Activated naive CD4-positive, alpha-beta T cell treated with anti-CD3 and anti-CD28 coated beads for 36 hours (primary cell): ENCODE measurements at regions not wholly inside any gene's neighbourhood (a gene's known extent, or its start where the extent isn't known, plus 50 kb on each side); places are given as distances from the start of the nearest gene placed in this dataset.
"Not testable (repeated sequence)": the region's sequence is repeated elsewhere in the genome, so short reads cannot be mapped to it uniquely, and the experiment has no call there.

Source experiments
- CTCF ChIA-PET: fragments of 350-600 bp; sonication (Branson Sonifier 250); formaldehyde crosslinking; loops from one replicate; lab custom pipeline; 2021; ENCODE audit warnings: antibody characterized with exemption; lab: Charles Lee
- DNase-seq: peaks from one replicate; pipeline ENCODE4 v3.0.0-alpha.2; 2020
- H3K27ac Mint-ChIP-seq: one replicate; pipeline ENCODE4 v1.8.0; 2021; ENCODE audit warnings: mild to moderate bottlenecking, mixed read lengths
- H3K27me3 Mint-ChIP-seq: one replicate; pipeline ENCODE4 v1.8.0; 2021; ENCODE audit warnings: low read depth, mixed read lengths
- H3K36me3 Mint-ChIP-seq: one replicate; pipeline ENCODE4 v1.8.0; 2021; ENCODE audit warnings: low read depth, mixed read lengths
- H3K4me1 Mint-ChIP-seq: one replicate; pipeline ENCODE4 v1.8.0; 2021; ENCODE audit warnings: low read depth, mixed read lengths
- H3K4me3 Mint-ChIP-seq: one replicate; pipeline ENCODE4 v1.8.0; 2021; ENCODE audit warnings: mild to moderate bottlenecking, moderate library complexity, mixed read lengths
- H3K9me3 Mint-ChIP-seq: one replicate; pipeline ENCODE4 v1.8.0; 2021; ENCODE audit warnings: mixed read lengths
- intact Hi-C: fragments of 100-400 bp; cut with micrococcal nuclease; formaldehyde crosslinking; loops from one replicate; pipeline ENCODE4 v1.15.1; 2023

DNA sequence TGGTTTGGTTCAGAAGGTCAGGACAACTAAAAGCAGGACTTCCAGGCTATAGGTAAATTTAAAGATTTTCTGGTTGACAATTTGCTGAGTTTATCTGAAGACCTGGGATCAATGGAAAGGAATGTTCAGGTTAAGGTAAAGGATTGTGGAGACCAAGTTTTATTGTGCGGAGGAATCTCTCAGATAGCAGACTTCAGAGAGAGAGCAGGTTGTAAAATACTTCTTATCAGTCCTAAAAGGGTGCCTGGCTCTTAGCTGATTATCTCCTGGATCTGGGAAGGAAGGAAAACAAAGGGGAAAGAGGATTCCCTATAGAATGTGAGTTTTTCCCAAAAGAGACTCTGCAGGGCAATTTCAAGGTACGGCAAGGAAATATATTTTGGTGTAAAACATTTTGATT lies 851.5 kb downstream of the DACH1 start:
- Mint-ChIP-seq H3K36me3 (no peaks in the 10 kb centered on the region), H3K9me3 (no peaks in the 10 kb centered on the region), H3K4me1 (no peaks in the 10 kb centered on the region), H3K4me3 (no peak overlapping the region), H3K27ac (no peak overlapping the region), H3K27me3 (no peaks in the 10 kb centered on the region)
- no peak for DNase-seq
- intact Hi-C loops, result no loop called here
- CTCF ChIA-PET, result no interaction called here

GRCh38 chr13:71015021-71015420 lies 852.0 kb downstream of the DACH1 start:
- Mint-ChIP-seq H3K4me1 (no peaks in the 10 kb centered on the region), H3K27ac (no peak overlapping the region), H3K9me3 (no peaks in the 10 kb centered on the region), H3K4me3 (no peak overlapping the region), H3K36me3 (no peaks in the 10 kb centered on the region), H3K27me3 (no peaks in the 10 kb centered on the region)
- intact Hi-C loops, result no loop called here
- CTCF ChIA-PET, result no interaction called here
- no peak for DNase-seq

DNA sequence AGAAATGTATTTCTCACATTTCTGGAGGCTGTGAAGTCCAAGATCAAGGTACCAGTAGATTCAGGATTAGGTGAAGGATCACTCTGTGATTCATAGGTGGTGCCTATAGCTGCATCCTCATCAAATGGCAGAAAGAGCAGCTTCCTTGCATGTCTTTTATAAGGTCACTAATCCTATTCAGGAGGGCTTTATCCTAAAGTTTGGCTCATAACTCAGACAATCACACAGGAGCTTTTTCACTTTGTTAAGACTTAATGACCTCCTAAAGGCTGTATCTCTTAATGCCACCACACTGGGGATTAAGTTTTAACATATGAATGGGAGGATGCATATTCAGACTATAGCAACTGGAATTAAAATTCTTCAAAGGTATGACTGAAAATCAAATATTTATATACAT lies 861.1 kb downstream of the DACH1 start:
- intact Hi-C loops, result no loop called here
- Mint-ChIP-seq H3K27me3 (no peaks in the 10 kb centered on the region), H3K4me3 (no peak overlapping the region), H3K27ac (no peak overlapping the region), H3K36me3 (no peaks in the 10 kb centered on the region), H3K9me3 (no peaks in the 10 kb centered on the region), H3K4me1 (no peaks in the 10 kb centered on the region)
- no peak for DNase-seq
- CTCF ChIA-PET, result no interaction called here

DNA sequence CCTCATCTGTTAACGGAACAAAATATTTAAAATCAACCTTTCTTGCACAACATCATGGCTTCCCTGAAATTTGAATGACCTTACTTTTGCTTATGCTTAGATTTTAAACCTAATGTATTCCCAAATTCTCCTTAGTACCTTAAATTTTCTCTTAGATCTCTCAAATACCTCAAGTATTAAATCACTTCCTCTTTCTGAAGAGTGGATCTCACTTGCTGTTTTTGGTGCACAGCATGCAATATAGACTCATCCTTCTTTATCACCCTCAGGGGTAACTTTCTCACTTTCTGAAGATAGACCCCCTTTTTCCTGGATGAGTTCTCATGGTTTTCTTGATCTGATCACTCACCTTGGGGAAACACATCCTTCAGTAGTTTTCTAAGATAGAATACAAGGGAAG lies 871.7 kb downstream of the DACH1 start:
- Mint-ChIP-seq H3K36me3 (no peaks in the 10 kb centered on the region), H3K4me3 (no peak overlapping the region), H3K4me1 (no peaks in the 10 kb centered on the region), H3K9me3 (no peaks in the 10 kb centered on the region), H3K27ac (no peak overlapping the region), H3K27me3 (no peaks in the 10 kb centered on the region)
- CTCF ChIA-PET, result no interaction called here
- DNase-seq, result no peak
- intact Hi-C loops, result no loop called here

DNA sequence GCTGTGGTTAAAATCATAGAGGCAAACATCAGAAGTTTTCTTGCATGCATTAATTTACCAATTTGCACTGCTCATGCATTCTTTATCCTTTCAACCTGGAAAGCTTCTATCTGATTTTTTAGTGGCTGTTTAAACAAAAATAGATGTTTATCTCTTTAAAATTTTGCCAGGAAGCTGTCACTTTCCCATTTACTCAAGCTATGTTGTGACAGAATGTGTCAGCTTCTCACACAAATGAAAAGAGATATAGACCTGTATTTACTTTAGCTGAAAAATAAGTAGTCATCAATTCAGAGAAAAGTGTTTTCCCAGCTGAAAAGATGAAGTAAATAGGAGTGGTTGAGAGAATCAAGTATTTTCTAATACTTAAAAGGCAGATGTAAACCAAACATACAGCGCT lies 872.8 kb downstream of the DACH1 start:
- H3K27me3 Mint-ChIP-seq, result no peaks in the 10 kb centered on the region
- H3K36me3 Mint-ChIP-seq, result no peaks in the 10 kb centered on the region
- intact Hi-C loops, result no loop called here
- H3K9me3 Mint-ChIP-seq, result no peaks in the 10 kb centered on the region
- no peak for DNase-seq
- H3K27ac Mint-ChIP-seq, result no peak overlapping the region
- H3K4me3 Mint-ChIP-seq, result no peak overlapping the region
- no peaks in the 10 kb centered on the region for H3K4me1 Mint-ChIP-seq
- CTCF ChIA-PET, result no interaction called here

GRCh38 chr13:70987043-70987442 lies 878.8 kb upstream of the KLHL1 start:
- Mint-ChIP-seq H3K36me3 (no peaks in the 10 kb centered on the region), H3K9me3 (no peaks in the 10 kb centered on the region), H3K4me1 (no peaks in the 10 kb centered on the region), H3K4me3 (no peak overlapping the region), H3K27me3 (no peaks in the 10 kb centered on the region), H3K27ac (no peak overlapping the region)
- intact Hi-C loops, result no loop called here
- CTCF ChIA-PET, result no interaction called here
- DNase-seq, result no peak

DNA sequence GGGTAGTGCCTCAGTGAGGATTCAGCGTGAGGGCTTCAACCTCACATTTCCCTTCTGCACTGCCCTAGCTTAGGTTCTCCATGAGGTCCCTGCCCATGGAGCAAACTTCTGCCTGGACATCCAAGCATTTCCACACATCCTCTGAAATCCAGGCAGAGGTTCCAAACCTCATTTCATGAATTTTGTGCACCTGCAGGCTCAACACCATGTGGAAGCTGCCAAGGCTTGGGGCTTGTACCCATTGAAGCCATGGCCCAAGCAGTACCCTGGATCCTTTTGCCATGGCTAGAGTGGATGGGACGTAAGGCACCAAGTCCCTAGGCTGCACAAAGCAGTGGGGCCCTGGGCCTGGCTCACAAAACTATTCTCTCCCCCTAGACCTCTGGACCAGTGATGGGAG lies 877.1 kb upstream of the KLHL1 start:
- no peak overlapping the region for H3K4me3 Mint-ChIP-seq
- CTCF ChIA-PET, result no interaction called here
- H3K27ac Mint-ChIP-seq, result no peak overlapping the region
- H3K27me3 Mint-ChIP-seq, result no peaks in the 10 kb centered on the region
- intact Hi-C loops, result no loop called here
- no peaks in the 10 kb centered on the region for H3K4me1 Mint-ChIP-seq
- no peaks in the 10 kb centered on the region for H3K9me3 Mint-ChIP-seq
- no peaks in the 10 kb centered on the region for H3K36me3 Mint-ChIP-seq
- DNase-seq, result no peak

GRCh38 chr13:70981219-70981618 lies 873.0 kb upstream of the KLHL1 start:
- H3K27me3 Mint-ChIP-seq, CTCF ChIA-PET, H3K4me3 Mint-ChIP-seq, intact Hi-C loops, H3K4me1 Mint-ChIP-seq, H3K27ac Mint-ChIP-seq, DNase-seq, H3K9me3 Mint-ChIP-seq, H3K36me3 Mint-ChIP-seq: not testable (repeated sequence)

- Mint-ChIP-seq H3K4me1 (no peaks in the 10 kb centered on the region), H3K27ac (no peak overlapping the region), H3K27me3 (no peaks in the 10 kb centered on the region), H3K9me3 (no peaks in the 10 kb centered on the region), H3K4me3 (no peak overlapping the region), H3K36me3 (no peaks in the 10 kb centered on the region)
- no peak for DNase-seq
- intact Hi-C loops, result no loop called here
- CTCF ChIA-PET, result no interaction called here
Measured at GRCh38 chr13:70969321-70969720, 861.1 kb upstream of the KLHL1 start.

DNA sequence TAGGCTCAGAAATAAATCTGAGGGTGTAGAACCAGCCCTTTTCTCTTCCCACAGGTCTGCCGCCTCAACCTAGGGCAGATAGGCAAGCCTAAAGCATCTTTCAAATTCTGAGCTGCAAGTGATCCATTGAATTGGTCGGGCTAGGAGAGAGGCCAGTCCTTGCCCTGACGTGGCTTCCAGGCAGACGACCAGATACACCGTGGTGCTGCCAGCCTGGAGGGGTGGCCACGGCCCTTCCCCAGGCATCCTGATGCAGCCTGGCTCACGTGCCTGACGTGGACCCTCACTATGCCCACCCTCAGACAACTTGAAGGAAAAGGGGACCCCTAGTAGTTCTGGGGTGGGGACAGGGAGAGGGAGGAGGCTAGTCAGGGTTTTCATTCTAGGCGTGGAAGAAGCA lies 859.3 kb upstream of the KLHL1 start:
- Mint-ChIP-seq H3K27me3 (no peaks in the 10 kb centered on the region), H3K36me3 (no peaks in the 10 kb centered on the region), H3K27ac (no peak overlapping the region), H3K9me3 (no peaks in the 10 kb centered on the region), H3K4me3 (no peak overlapping the region), H3K4me1 (no peaks in the 10 kb centered on the region)
- no peak for DNase-seq
- CTCF ChIA-PET, result interaction anchor here (0.5 kb wide), 1 partner anchor 38 kb away, joined by 3 read pairs; no protein-coding TSS in a partner anchor
- intact Hi-C loops, result no loop called here

DNA sequence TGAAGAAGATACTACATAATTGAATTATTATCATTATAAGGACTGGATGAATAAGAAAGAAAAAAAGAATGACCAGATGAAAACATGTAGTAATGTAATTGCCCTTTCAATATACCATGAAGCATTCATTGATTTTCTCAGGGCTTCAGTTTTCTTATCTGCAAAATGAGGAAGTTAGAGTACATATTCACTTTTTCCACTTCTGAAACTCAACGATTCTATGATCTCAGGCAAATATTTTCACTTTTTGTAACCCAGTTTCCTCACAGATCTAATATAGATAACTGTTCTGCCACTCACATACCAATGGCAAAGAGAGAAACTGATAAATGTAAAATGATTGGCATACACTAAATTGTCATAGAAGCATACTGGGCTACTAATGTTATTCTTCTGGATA lies 856.6 kb upstream of the KLHL1 start:
- Mint-ChIP-seq H3K27ac (no peak overlapping the region), H3K4me3 (no peak overlapping the region), H3K9me3 (peaks cover 1% of the 10 kb centered on the region), H3K36me3 (no peaks in the 10 kb centered on the region), H3K27me3 (no peaks in the 10 kb centered on the region), H3K4me1 (no peaks in the 10 kb centered on the region)
- CTCF ChIA-PET, result interaction anchor here (0.5 to 0.7 kb wide), 2 partner anchors 51 to 117 kb away, joined by 3 read pairs; no protein-coding TSS in a partner anchor
- intact Hi-C loops, result loop anchor here (5.0 kb wide), 1 partner anchor 1732 kb away; no protein-coding TSS in a partner anchor
- no peak for DNase-seq

DNA sequence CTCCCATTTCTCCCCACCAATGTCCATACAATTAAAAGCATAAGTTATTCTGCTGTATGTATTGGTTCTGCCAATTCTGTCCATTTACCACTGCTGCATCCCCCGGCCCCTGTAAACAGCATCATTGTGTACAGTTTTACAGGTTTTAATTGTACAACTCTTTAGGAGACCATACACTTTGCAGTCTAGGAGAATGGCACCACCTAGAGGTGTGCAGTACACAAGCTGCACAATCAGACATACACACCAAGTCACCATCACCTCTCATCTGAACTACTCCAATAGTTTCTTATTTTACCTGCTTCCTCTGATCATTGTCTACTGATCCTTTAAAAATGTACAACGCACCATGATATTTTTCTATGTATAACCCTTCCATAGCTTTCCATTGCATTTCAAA lies 855.9 kb upstream of the KLHL1 start:
- CTCF ChIA-PET, result interaction anchor here (0.5 to 1.2 kb wide), 3 partner anchors 116 to 379 kb away, joined by 3 to 4 read pairs (median 3); no protein-coding TSS in a partner anchor

DNA sequence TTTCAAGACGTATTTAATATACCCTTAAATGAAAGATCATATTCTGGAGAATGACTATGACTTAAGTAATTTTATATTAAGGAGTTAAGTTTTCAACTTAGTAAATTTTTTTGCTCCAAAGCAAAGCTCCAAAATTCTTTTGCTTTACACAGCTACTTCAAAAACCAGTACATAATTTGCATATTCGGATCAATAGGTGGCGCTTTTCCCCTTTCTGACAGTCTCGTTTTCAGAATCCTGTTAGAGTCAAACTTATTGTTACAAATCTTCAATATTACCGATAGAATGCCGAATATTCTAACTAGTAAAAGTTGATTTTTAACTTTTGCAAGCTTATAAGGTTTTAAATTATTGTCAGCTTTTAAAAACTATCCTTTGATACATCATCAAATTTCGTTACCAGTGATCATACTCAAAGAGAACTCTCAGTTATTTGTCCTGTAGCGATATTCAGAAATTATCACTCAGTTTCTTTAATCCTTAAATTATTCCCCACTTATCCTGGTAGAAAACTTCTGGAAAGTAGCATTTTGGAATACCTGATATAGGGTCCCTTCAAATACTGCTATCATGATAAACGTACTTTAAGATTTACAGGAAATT lies 852.7 kb upstream of the KLHL1 start:
- H3K9me3 Mint-ChIP-seq, result peaks cover 1% of the 10 kb centered on the region
- intact Hi-C loops, result loop anchor here (1.0 to 5.0 kb wide), 2 partner anchors 918 to 1736 kb away; no protein-coding TSS in a partner anchor
- H3K27me3 Mint-ChIP-seq, result no peaks in the 10 kb centered on the region
- H3K4me3 Mint-ChIP-seq, result no peak overlapping the region
- no peaks in the 10 kb centered on the region for H3K4me1 Mint-ChIP-seq
- CTCF ChIA-PET, result interaction anchor here (0.5 to 0.8 kb wide), 2 partner anchors 9 to 164 kb away, joined by 3 read pairs; no protein-coding TSS in a partner anchor
- peak; percentile 8 for DNase-seq
- H3K27ac Mint-ChIP-seq, result no peak overlapping the region
- no peaks in the 10 kb centered on the region for H3K36me3 Mint-ChIP-seq

More for the DNA sequence above, 855.9 kb upstream of the KLHL1 start:
- Mint-ChIP-seq H3K4me3 (no peak overlapping the region), H3K4me1 (no peaks in the 10 kb centered on the region), H3K27me3 (no peaks in the 10 kb centered on the region), H3K9me3 (peaks cover 1% of the 10 kb centered on the region), H3K36me3 (no peaks in the 10 kb centered on the region), H3K27ac (no peak overlapping the region)
- intact Hi-C loops, result loop anchor here (5.0 kb wide), 1 partner anchor 1733 kb away; no protein-coding TSS in a partner anchor
- DNase-seq, result no peak
